ENCODE measurements at regions not wholly inside any gene's neighbourhood (a gene's known extent, or its start where the extent isn't known, plus 50 kb on each side); places are given as distances from the start of the nearest gene placed in this dataset.

DNA sequence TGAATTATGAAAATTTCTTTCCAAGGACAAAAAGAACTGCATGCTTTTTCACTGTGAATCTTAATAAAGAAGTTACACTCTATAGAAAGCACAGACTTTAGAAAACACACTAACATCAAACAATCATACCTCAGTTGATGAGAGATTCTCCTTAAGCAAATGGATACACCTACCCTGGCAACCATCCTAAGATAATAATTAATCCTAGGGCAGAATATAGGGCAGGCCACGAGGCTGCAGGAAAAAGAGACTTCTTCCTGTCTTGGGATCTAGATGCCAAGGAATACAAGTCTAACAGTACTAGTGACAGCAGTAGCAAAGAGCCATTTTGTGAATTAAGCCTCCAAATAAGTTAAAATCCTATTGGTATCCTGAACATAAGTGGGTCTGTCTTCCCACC, 395.4 kb downstream of the EFNA5 start:
- Histone ChIP-seq H3K27ac (ENCODE audit: low read length in 2 of 2) (no peak overlapping the region), H3K4me2 (replicated peaks; ENCODE audit: low read depth, low read length, poor library complexity, severe bottlenecking) (no peak overlapping the region), H3K36me3 (replicated peaks in 1 of 2; ENCODE audit: control extremely low read depth in 1 of 2, control insufficient read depth in 1 of 2, extremely low read depth in 1 of 2, insufficient read depth in 2 of 2, low read length in 1 of 2) (no peaks in the 10 kb centered on the region), H3K27me3 (replicated peaks in 1 of 4; ENCODE audit: control extremely low read depth in 1 of 4, control insufficient read depth in 3 of 4, insufficient read depth in 4 of 4, low read length in 3 of 4) (no peaks in the 10 kb centered on the region), H2AFZ (ENCODE audit: insufficient read depth, low read depth, low read length, poor library complexity, severe bottlenecking) (no peak overlapping the region), H3K9ac (ENCODE audit: low read length) (no peak overlapping the region), H3K9me3 (ENCODE audit: control extremely low read depth in 1 of 3, control insufficient read depth in 2 of 3, insufficient read depth in 1 of 3, low read length in 2 of 3) (no peaks in the 10 kb centered on the region), H3K4me3 (ENCODE audit: control extremely low read depth in 1 of 5, extremely low read depth in 1 of 5, insufficient read depth in 1 of 5, low read depth in 2 of 5, low read length in 4 of 5) (no peak overlapping the region), H3K79me2 (ENCODE audit: control insufficient read depth, insufficient read depth, low read length) (no peaks in the 10 kb centered on the region), H3K4me1 (ENCODE audit: control insufficient read depth in 2 of 2, insufficient read depth in 2 of 2, low read length in 2 of 2) (no peaks in the 10 kb centered on the region), H4K20me1 (ENCODE audit: control insufficient read depth, insufficient read depth, low read length, poor library complexity, severe bottlenecking) (no peaks in the 10 kb centered on the region)
- Mint-ChIP-seq H3K9me3 (ENCODE audit: insufficient read depth) (no peaks in the 10 kb centered on the region), H3K27me3 (peaks cover 22% of the 10 kb centered on the region), H3K4me1 (no peaks in the 10 kb centered on the region), H3K4me3 (no peak overlapping the region), H3K27ac (no peak overlapping the region)
- ChIA-PET CTCF (no interaction called here), POLR2A (no interaction called here)
- DNase-seq (no peak), ATAC-seq (ENCODE audit: low read depth) (no peak)
- no CpG with 5 or more reads among the region's 1 CpG for WGBS (ENCODE audit: insufficient coverage)
- TF ChIP-seq, protein P1, sequence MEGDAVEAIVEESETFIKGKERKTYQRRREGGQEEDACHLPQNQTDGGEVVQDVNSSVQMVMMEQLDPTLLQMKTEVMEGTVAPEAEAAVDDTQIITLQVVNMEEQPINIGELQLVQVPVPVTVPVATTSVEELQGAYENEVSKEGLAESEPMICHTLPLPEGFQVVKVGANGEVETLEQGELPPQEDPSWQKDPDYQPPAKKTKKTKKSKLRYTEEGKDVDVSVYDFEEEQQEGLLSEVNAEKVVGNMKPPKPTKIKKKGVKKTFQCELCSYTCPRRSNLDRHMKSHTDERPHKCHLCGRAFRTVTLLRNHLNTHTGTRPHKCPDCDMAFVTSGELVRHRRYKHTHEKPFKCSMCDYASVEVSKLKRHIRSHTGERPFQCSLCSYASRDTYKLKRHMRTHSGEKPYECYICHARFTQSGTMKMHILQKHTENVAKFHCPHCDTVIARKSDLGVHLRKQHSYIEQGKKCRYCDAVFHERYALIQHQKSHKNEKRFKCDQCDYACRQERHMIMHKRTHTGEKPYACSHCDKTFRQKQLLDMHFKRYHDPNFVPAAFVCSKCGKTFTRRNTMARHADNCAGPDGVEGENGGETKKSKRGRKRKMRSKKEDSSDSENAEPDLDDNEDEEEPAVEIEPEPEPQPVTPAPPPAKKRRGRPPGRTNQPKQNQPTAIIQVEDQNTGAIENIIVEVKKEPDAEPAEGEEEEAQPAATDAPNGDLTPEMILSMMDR (IDR thresholded peaks at IDR 0.05): no peak
- TF ChIP-seq EZH2 (IDR thresholded peaks at IDR 0.05; ENCODE audit: borderline replicate concordance, insufficient read depth, low read depth, low read length, poor library complexity, severe bottlenecking): no peak
- intact Hi-C loops (cut with micrococcal nuclease): no loop called here

GRCh38 chr5:107274571-107274970, 396.2 kb downstream of the EFNA5 start:
- Mint-ChIP-seq H3K9me3 (ENCODE audit: insufficient read depth) (no peaks in the 10 kb centered on the region), H3K4me1 (no peaks in the 10 kb centered on the region), H3K27ac (no peak overlapping the region), H3K27me3 (peaks cover 20% of the 10 kb centered on the region), H3K4me3 (no peak overlapping the region)
- intact Hi-C loops (cut with micrococcal nuclease): no loop called here
- no CpG with 5 or more reads among the region's 1 CpG for WGBS (ENCODE audit: insufficient coverage)
- no peak overlapping the region for H3K4me2 ChIP-seq (replicated peaks; ENCODE audit: low read depth, low read length, poor library complexity, severe bottlenecking)
- H3K27ac ChIP-seq (ENCODE audit: low read length in 2 of 2): no peak overlapping the region
- no peak overlapping the region for H2AFZ ChIP-seq (ENCODE audit: insufficient read depth, low read depth, low read length, poor library complexity, severe bottlenecking)
- no peaks in the 10 kb centered on the region for H3K9me3 ChIP-seq (ENCODE audit: control extremely low read depth in 1 of 3, control insufficient read depth in 2 of 3, insufficient read depth in 1 of 3, low read length in 2 of 3)
- no peak for ATAC-seq (ENCODE audit: low read depth)
- H3K27me3 ChIP-seq (replicated peaks in 1 of 4; ENCODE audit: control extremely low read depth in 1 of 4, control insufficient read depth in 3 of 4, insufficient read depth in 4 of 4, low read length in 3 of 4): no peaks in the 10 kb centered on the region
- no peaks in the 10 kb centered on the region for H3K79me2 ChIP-seq (ENCODE audit: control insufficient read depth, insufficient read depth, low read length)
- TF ChIP-seq, protein P1 (IDR thresholded peaks at IDR 0.05): no peak
- no peak for TF ChIP-seq EZH2 (IDR thresholded peaks at IDR 0.05; ENCODE audit: borderline replicate concordance, insufficient read depth, low read depth, low read length, poor library complexity, severe bottlenecking)
- H4K20me1 ChIP-seq (ENCODE audit: control insufficient read depth, insufficient read depth, low read length, poor library complexity, severe bottlenecking): no peaks in the 10 kb centered on the region
- DNase-seq: no peak
- no peak overlapping the region for H3K4me3 ChIP-seq (ENCODE audit: control extremely low read depth in 1 of 5, extremely low read depth in 1 of 5, insufficient read depth in 1 of 5, low read depth in 2 of 5, low read length in 4 of 5)
- CTCF ChIA-PET: no interaction called here
- H3K9ac ChIP-seq (ENCODE audit: low read length): no peak overlapping the region
- POLR2A ChIA-PET: no interaction called here
- H3K4me1 ChIP-seq (ENCODE audit: control insufficient read depth in 2 of 2, insufficient read depth in 2 of 2, low read length in 2 of 2): no peaks in the 10 kb centered on the region
- H3K36me3 ChIP-seq (replicated peaks in 1 of 2; ENCODE audit: control extremely low read depth in 1 of 2, control insufficient read depth in 1 of 2, extremely low read depth in 1 of 2, insufficient read depth in 2 of 2, low read length in 1 of 2): no peaks in the 10 kb centered on the region
